ENCODE measurements at regions not wholly inside any gene's neighbourhood (a gene's known extent, or its start where the extent isn't known, plus 50 kb on each side); places are given as distances from the start of the nearest gene placed in this dataset.

DNA sequence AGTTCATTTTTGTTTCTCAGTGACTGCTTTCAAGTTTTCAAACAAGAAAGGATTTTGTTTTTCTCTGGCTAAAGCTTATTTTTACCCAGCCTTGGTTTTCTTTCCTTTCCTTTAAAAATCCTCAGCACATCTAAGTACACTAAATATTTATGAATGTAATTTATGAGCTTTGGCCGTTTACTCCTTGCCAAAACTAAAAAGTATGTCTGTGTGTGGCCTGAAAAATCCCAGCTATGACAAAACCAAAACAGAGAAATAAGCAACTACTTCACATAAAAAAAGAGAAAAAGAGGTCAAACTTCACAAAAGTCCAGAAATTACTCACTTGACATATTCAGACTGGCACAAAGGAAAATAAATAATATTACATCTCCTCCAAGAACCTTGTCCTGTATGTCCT, 365.1 kb upstream of the NFE2L3 start:
- no peak for TF ChIP-seq CTCF (conservative IDR thresholded peaks at IDR 0.05; ENCODE audit: low read depth, low read length)
- no peak for DNase-seq (ENCODE audit: low read depth)
- H3K4me3 ChIP-seq (ENCODE audit: low read depth, low read length) = no peak overlapping the region

- no peak for TF ChIP-seq CTCF (conservative IDR thresholded peaks at IDR 0.05; ENCODE audit: low read depth, low read length)
- no peak for DNase-seq (ENCODE audit: low read depth)
- no peak overlapping the region for H3K4me3 ChIP-seq (ENCODE audit: low read depth, low read length)
These were observed 364.7 kb upstream of the NFE2L3 start for GRCh38 chr7:25787336-25787735.

DNA sequence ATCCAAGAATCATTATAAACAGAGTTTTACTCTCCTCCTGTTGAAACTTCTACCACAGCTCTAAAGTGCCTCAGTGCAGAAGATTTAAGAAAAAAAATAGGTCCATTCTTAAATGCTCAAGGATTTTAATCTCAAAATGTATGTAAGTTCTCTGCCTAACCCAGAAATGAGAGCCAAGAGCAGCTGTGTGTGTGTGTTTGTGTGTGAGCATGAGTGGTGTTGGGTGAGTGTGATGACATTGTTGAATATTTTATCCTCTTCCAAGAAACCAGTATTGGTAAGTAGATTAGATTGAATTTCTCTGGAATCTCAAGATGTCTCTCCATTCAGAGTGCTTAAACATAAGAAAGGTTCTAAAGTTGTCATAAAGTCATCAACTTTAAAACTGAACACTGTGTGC, 363.6 kb upstream of the NFE2L3 start:
- H3K4me3 ChIP-seq (ENCODE audit: low read depth, low read length) = no peak overlapping the region
- DNase-seq (ENCODE audit: low read depth) = no peak
- TF ChIP-seq CTCF (conservative IDR thresholded peaks at IDR 0.05; ENCODE audit: low read depth, low read length) = no peak

DNA sequence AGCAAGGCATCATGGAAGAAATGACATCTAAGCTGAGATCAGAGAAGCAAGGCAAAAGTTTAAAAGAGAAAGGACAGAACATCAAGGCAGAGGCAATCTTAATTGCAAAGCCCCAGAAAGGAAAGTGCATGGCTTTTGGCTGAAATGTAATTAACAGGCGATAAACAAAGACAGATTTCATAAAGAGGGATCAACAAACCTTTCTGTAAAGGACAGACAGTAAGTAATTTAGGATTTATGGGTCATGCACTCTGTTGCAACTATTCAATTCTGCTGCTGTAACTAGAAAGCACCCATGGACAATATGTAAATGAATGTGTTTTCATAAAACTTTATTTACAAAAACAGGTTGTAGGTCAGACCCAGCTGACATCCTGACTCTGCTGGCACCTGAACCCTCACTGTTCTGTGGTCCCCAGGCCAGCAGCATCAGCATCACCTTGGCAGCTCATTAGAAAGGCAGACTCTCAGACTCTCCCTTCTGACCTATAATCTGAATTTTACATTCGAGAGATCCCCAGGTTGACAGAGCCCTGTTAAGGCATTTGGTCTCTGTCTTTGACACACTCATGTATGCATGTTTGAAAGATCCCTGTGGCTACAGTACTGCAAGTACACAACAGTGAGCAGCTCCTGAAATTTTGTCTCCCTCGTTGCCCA, 362.9 kb upstream of the NFE2L3 start:
- TF ChIP-seq CTCF (conservative IDR thresholded peaks at IDR 0.05; ENCODE audit: low read depth, low read length) = no peak
- no peak for DNase-seq (ENCODE audit: low read depth)
- H3K4me3 ChIP-seq (ENCODE audit: low read depth, low read length) = no peak overlapping the region

- H3K4me3 ChIP-seq (ENCODE audit: low read depth, low read length) = no peak overlapping the region
- no peak for DNase-seq (ENCODE audit: low read depth)
- TF ChIP-seq CTCF (conservative IDR thresholded peaks at IDR 0.05; ENCODE audit: low read depth, low read length) = no peak
These were observed 362.0 kb upstream of the NFE2L3 start for GRCh38 chr7:25789701-25790640.

GRCh38 chr7:25790963-25791362, 361.0 kb upstream of the NFE2L3 start:
- H3K4me3 ChIP-seq (ENCODE audit: low read depth, low read length) = no peak overlapping the region
- no peak for DNase-seq (ENCODE audit: low read depth)
- no peak for TF ChIP-seq CTCF (conservative IDR thresholded peaks at IDR 0.05; ENCODE audit: low read depth, low read length)
